DOHH2 (cell line): ENCODE measurements at regions not wholly inside any gene's neighbourhood (a gene's known extent, or its start where the extent isn't known, plus 50 kb on each side); places are given as distances from the start of the nearest gene placed in this dataset.

Source experiments
- CTCF ChIP-seq: fragments of 200-600 bp; sonication (generic); IDR thresholded peaks from one replicate; pipeline ENCODE4 v1.5.1; 2014; ENCODE audit warnings: antibody characterized with exemption, mild to moderate bottlenecking, low read depth, low read length; ENCODE audit not compliant: poor library complexity, severe bottlenecking
- EZH2phosphoT487 ChIP-seq: fragments of 200-600 bp; sonication (generic); IDR thresholded peaks from 2 replicates; pipeline ENCODE4 v1.6.1; 2017; ENCODE audit warnings: borderline replicate concordance, mild to moderate bottlenecking, antibody characterized with exemption, low read length, moderate library complexity, mixed read lengths

- TF ChIP-seq EZH2phosphoT487, result no peak
- TF ChIP-seq CTCF, result no peak
Measured at GRCh38 chr3:176097027-176097426, 1100.3 kb downstream of the TBL1XR1 start.
